ENCODE measurements at regions not wholly inside any gene's neighbourhood (a gene's known extent, or its start where the extent isn't known, plus 50 kb on each side); places are given as distances from the start of the nearest gene placed in this dataset.
"Not testable (repeated sequence)": the region's sequence is repeated elsewhere in the genome, so short reads cannot be mapped to it uniquely, and the experiment has no call there.

GRCh38 chr9:72440378-72440777 is 75.4 kb upstream of the ZFAND5 start:
- Histone ChIP-seq H3K4me2 (ENCODE audit: insufficient read depth, low read length) (no peak overlapping the region), H2AFZ (ENCODE audit: low read depth, low read length) (no peak overlapping the region), H3K27me3 (ENCODE audit: control insufficient read depth in 2 of 2, insufficient read depth in 2 of 2, low read length in 2 of 2) (peaks cover 0 to 7% of the 10 kb centered on the region in 2 experiments; a peak in 3 of 5 replicates), H3K27ac (ENCODE audit: extremely low read depth, low read depth, low read length) (no peak overlapping the region), H3K4me1 (replicated peaks in 1 of 2; ENCODE audit: control insufficient read depth in 2 of 2, insufficient read depth in 2 of 2, low read length in 2 of 2) (no peaks in the 10 kb centered on the region), H3K9ac (ENCODE audit: insufficient read depth in 1 of 2, low read depth in 2 of 2, low read length in 2 of 2) (no peak overlapping the region), H3K36me3 (ENCODE audit: control insufficient read depth, insufficient read depth, low read length) (no peaks in the 10 kb centered on the region), H3K9me1 (ENCODE audit: control insufficient read depth, insufficient read depth, low read length) (no peaks in the 10 kb centered on the region), H3K79me2 (ENCODE audit: control insufficient read depth, insufficient read depth, low read length) (no peaks in the 10 kb centered on the region), H4K20me1 (replicated peaks; ENCODE audit: control insufficient read depth, insufficient read depth, low read length) (no peaks in the 10 kb centered on the region), H3K9me3 (replicated peaks; ENCODE audit: control insufficient read depth, insufficient read depth, low read depth, low read length) (no peaks in the 10 kb centered on the region), H3K4me3 (no peak overlapping the region)
- POLR2A ChIA-PET, result no interaction called here
- in situ Hi-C loops (cut with MboI) (no loop called here), intact Hi-C loops (cut with micrococcal nuclease) (no loop called here)
- CTCF ChIA-PET (ENCODE audit: low intra/inter-chr PET ratio), result no interaction called here
- no peak for TF ChIP-seq RCOR1 (IDR thresholded peaks at IDR 0.05; ENCODE audit: borderline replicate concordance in 1 of 2, low read depth in 2 of 2, low read length in 2 of 2)
- TF ChIP-seq CXXC5 (CRISPR knock-in tag; IDR thresholded peaks at IDR 0.05), result no peak
- no TSS peak for BruUV-seq (replicated peaks)
- FAIRE-seq, result no peak
- no peak for DNase-seq (ENCODE audit: extremely low read depth in 1 of 4, low spot score in 3 of 4)
- WGBS (ENCODE audit: insufficient coverage, low coverage, missing lambda C conversion rate), result 5% methylated on average over 2 of the region's 2 CpGs
- ATAC-seq, result no peak

- H3K79me2 ChIP-seq (ENCODE audit: control insufficient read depth, insufficient read depth, low read length); DNase-seq (ENCODE audit: extremely low read depth in 1 of 4, low spot score in 3 of 4); H3K4me2 ChIP-seq (ENCODE audit: insufficient read depth, low read length); CTCF ChIA-PET (ENCODE audit: low intra/inter-chr PET ratio); H3K27ac ChIP-seq (ENCODE audit: extremely low read depth, low read depth, low read length); ATAC-seq; intact Hi-C loops (cut with micrococcal nuclease); H4K20me1 ChIP-seq (replicated peaks; ENCODE audit: control insufficient read depth, insufficient read depth, low read length); H2AFZ ChIP-seq (ENCODE audit: low read depth, low read length); BruUV-seq (replicated peaks); H3K9me1 ChIP-seq (ENCODE audit: control insufficient read depth, insufficient read depth, low read length); H3K27me3 ChIP-seq (ENCODE audit: control insufficient read depth in 2 of 2, insufficient read depth in 2 of 2, low read length in 2 of 2); in situ Hi-C loops (cut with MboI); H3K9ac ChIP-seq (ENCODE audit: insufficient read depth in 1 of 2, low read depth in 2 of 2, low read length in 2 of 2); FAIRE-seq; H3K36me3 ChIP-seq (ENCODE audit: control insufficient read depth, insufficient read depth, low read length); H3K9me3 ChIP-seq (replicated peaks; ENCODE audit: control insufficient read depth, insufficient read depth, low read depth, low read length); H3K4me3 ChIP-seq; H3K4me1 ChIP-seq (replicated peaks in 1 of 2; ENCODE audit: control insufficient read depth in 2 of 2, insufficient read depth in 2 of 2, low read length in 2 of 2): not testable (repeated sequence)
- POLR2A ChIA-PET, result interaction anchor here (0.5 kb wide), 1 partner anchor 319 kb away, joined by 3 read pairs; no protein-coding TSS in a partner anchor
- WGBS (ENCODE audit: insufficient coverage, low coverage, missing lambda C conversion rate), result 2% methylated on average over 8 of the region's 12 CpGs
These were observed 68.7 kb upstream of the ZFAND5 start for GRCh38 chr9:72433616-72434267.

Measured in K562 (cell line).